Spleen (tissue), 11 donors: ENCODE measurements at regions not wholly inside any gene's neighbourhood (a gene's known extent, or its start where the extent isn't known, plus 50 kb on each side); places are given as distances from the start of the nearest gene placed in this dataset.
"Not testable (repeated sequence)": the region's sequence is repeated elsewhere in the genome, so short reads cannot be mapped to it uniquely, and the experiment has no call there.

Source experiments
- DNase-seq: peaks from one replicate; pipeline ENCODE4 v3.0.0-alpha.2; 2020
- H3K27ac ChIP-seq, 8 donors: fragments of 200-600 bp; sonication (generic) in 7 of 8; 1 replicate in 4 of 8; 2 replicates in 4 of 8; pipeline versions ENCODE4 v1.5.0 to v1.8.0; 2016 to 2021; ENCODE audit warnings: inconsistent platforms in 4 of 8, mild to moderate bottlenecking in 4 of 8, moderate library complexity in 1 of 8
- H3K27me3 ChIP-seq, 7 donors: fragments of 200-600 bp; sonication (generic) in 6 of 7; replicated peaks in 1 of 7; 1 replicate in 4 of 7; 2 replicates in 3 of 7; pipeline versions ENCODE4 v1.5.0 to v1.8.0; 2016 to 2021; ENCODE audit warnings: inconsistent platforms in 3 of 7, mild to moderate bottlenecking in 1 of 7
- H3K36me3 ChIP-seq, 6 donors: fragments of 200-600 bp; sonication (generic) in 5 of 6; 1 replicate in 4 of 6; 2 replicates in 2 of 6; pipeline versions ENCODE4 v1.5.0 to v1.8.0; 2016 to 2021; ENCODE audit warnings: inconsistent platforms in 2 of 6
- H3K4me1 ChIP-seq, 6 donors: fragments of 200-600 bp; sonication (generic) in 5 of 6; 1 replicate in 3 of 6; 2 replicates in 3 of 6; pipeline versions ENCODE4 v1.5.0 to v1.8.0; 2016 to 2021; ENCODE audit warnings: inconsistent platforms in 3 of 6
- H3K4me3 ChIP-seq, 8 donors: fragments of 200-600 bp; sonication (generic) in 7 of 8; 1 replicate in 4 of 8; 2 replicates in 4 of 8; pipeline versions ENCODE4 v1.5.0 to v1.8.0; 2016 to 2021; ENCODE audit warnings: inconsistent platforms in 4 of 8, mild to moderate bottlenecking in 4 of 8, moderate library complexity in 2 of 8
- H3K9me3 ChIP-seq, 8 donors: fragments of 200-600 bp; sonication (generic) in 7 of 8; 1 replicate in 4 of 8; 2 replicates in 4 of 8; pipeline versions ENCODE4 v1.5.0 to v1.8.0; 2016 to 2021; ENCODE audit warnings: inconsistent platforms in 4 of 8
- CTCF ChIP-seq, 11 experiments: fragments of 200-600 bp in 7 of 11; fragments of 450-650 bp in 4 of 11; sonication (generic) in 4 of 11; IDR thresholded peaks in 8 of 11; conservative IDR thresholded peaks in 3 of 11; 1 replicate in 7 of 11; 2 replicates in 4 of 11; pipeline versions ENCODE4 v1.4.0 to v1.8.0; 2016 to 2021; ENCODE audit warnings: antibody characterized with exemption in 11 of 11, inconsistent platforms in 4 of 11, mild to moderate bottlenecking in 1 of 11
- POLR2A ChIP-seq, 3 donors: fragments of 450-650 bp; IDR thresholded peaks; one replicate each; pipeline ENCODE4 v1.5.1; 2017; ENCODE audit warnings: antibody characterized with exemption in 3 of 3, mild to moderate bottlenecking in 1 of 3
- POLR2AphosphoS5 ChIP-seq, 3 donors: sonication (generic); formaldehyde crosslinking; IDR thresholded peaks; one replicate each; pipeline ENCODE4 v1.5.1; 2017; ENCODE audit warnings: antibody characterized with exemption in 3 of 3
- WGBS, 5 donors: extraction: QIAGEN DNeasy Blood & Tissue Kit in 3 of 5; methylation state at CpG; one replicate each; pipeline versions ENCODE4 v1.1.5 to v1.1.7; 2013 to 2018; 5-methylcytosine and 5-hydroxymethylcytosine counted together
- intact Hi-C: fragments of 100-400 bp; cut with DNase I; formaldehyde crosslinking; loops from one replicate; pipeline ENCODE4 v1.15.0; 2023; ENCODE audit warnings: low total_unique reads
- donor health status: healthy with polysubstance abuse.
- donor health status: DM: no; HTN: no; CAD: no; lungs with moderate emphysema.
- donor health status: DM: no; HTN: no; CAD: no.
- donor health status: Bipolar disorder and iron deficiency.
- donor health status: healthy.
- donor health status: DM: no; HTN: no; CAD: no.
- donor health status: DM: yes; HTN: yes; CAD: no.

GRCh38 chr6:166236596-166236995, 68.9 kb upstream of the TBXT start:
- peak overlapping the region in 5 of 8 donors; percentile 49 to 84 (median 63) for H3K27ac ChIP-seq

GRCh38 chr6:166235666-166236292, 68.1 kb upstream of the TBXT start:
- H3K4me3 ChIP-seq, result no peak overlapping the region
- peak overlapping the region in 3 of 8 donors; percentile 15 to 84 (median 30) for H3K27ac ChIP-seq
- intact Hi-C loops, result no loop called here
- H3K36me3 ChIP-seq, result no peaks in the 10 kb centered on the region
- H3K4me1 ChIP-seq, result peaks cover 0 to 23% (median 0%) of the 10 kb centered on the region in 6 donors
- H3K27me3 ChIP-seq, result peaks cover 0 to 40% (median 8%) of the 10 kb centered on the region in 7 donors
- no peak for DNase-seq
- WGBS, 5 donors, result 80 to 91% (median 88%) methylated on average over 17 of the region's 17 CpGs
- TF ChIP-seq CTCF (IDR thresholded peaks at IDR 0.05 in 8 of 11, conservative IDR thresholded peaks at IDR 0.05 in 3 of 11) (no peak), POLR2AphosphoS5 (IDR thresholded peaks at IDR 0.05) (no peak), POLR2A (IDR thresholded peaks at IDR 0.05) (no peak)
- H3K9me3 ChIP-seq, result no peaks in the 10 kb centered on the region

More at GRCh38 chr6:166236596-166236995, 68.9 kb upstream of the TBXT start:
- H3K4me3 ChIP-seq, result peak overlapping the region in 1 of 8 donors; percentile 50
- no peaks in the 10 kb centered on the region for H3K9me3 ChIP-seq
- H3K4me1 ChIP-seq, result peaks cover 0 to 23% (median 0%) of the 10 kb centered on the region in 6 donors
- intact Hi-C loops, result no loop called here
- 54 to 70% (median 61%) methylated on average over 13 of the region's 13 CpGs for WGBS, 5 donors
- TF ChIP-seq POLR2A (IDR thresholded peaks at IDR 0.05) (no peak), POLR2AphosphoS5 (IDR thresholded peaks at IDR 0.05) (peak in 1 of 3 donors; percentile 43)
- no peaks in the 10 kb centered on the region for H3K36me3 ChIP-seq
- DNase-seq, result peak; percentile 84
- peaks cover 0 to 40% (median 8%) of the 10 kb centered on the region in 7 donors for H3K27me3 ChIP-seq

- DNase-seq, result not testable (repeated sequence)
- WGBS, 5 donors, result 88 to 98% (median 95%) methylated on average over 2 of the region's 2 CpGs
Observed at GRCh38 chr6:166231181-166231580, 63.5 kb upstream of the TBXT start.

GRCh38 chr6:166228839-166229528, 61.3 kb upstream of the TBXT start:
- H3K9me3 ChIP-seq, result no peaks in the 10 kb centered on the region
- WGBS, 5 donors, result 27 to 42% (median 35%) methylated on average over 11 to 16 of the region's 16 CpGs
- H3K27me3 ChIP-seq, result peaks cover 0 to 49% (median 4%) of the 10 kb centered on the region in 7 donors
- H3K27ac ChIP-seq, result no peak overlapping the region
- peaks cover 0 to 9% (median 0%) of the 10 kb centered on the region in 6 donors for H3K4me1 ChIP-seq
- no peak for DNase-seq
- TF ChIP-seq POLR2A (IDR thresholded peaks at IDR 0.05) (no peak), POLR2AphosphoS5 (IDR thresholded peaks at IDR 0.05) (no peak), CTCF (IDR thresholded peaks at IDR 0.05 in 8 of 11, conservative IDR thresholded peaks at IDR 0.05 in 3 of 11) (no peak)
- no peaks in the 10 kb centered on the region for H3K36me3 ChIP-seq
- intact Hi-C loops, result no loop called here
- H3K4me3 ChIP-seq, result no peak overlapping the region

More at GRCh38 chr6:166231181-166231580, 63.5 kb upstream of the TBXT start:
- intact Hi-C loops, H3K36me3 ChIP-seq, H3K9me3 ChIP-seq, H3K27ac ChIP-seq, H3K4me3 ChIP-seq: not testable (repeated sequence)
- H3K27me3 ChIP-seq, result peaks cover 0 to 58% (median 8%) of the 10 kb centered on the region in 7 donors
- peaks cover 0 to 22% (median 0%) of the 10 kb centered on the region in 6 donors for H3K4me1 ChIP-seq

- DNase-seq, result no peak
- H3K27ac ChIP-seq, result no peak overlapping the region
- no peaks in the 10 kb centered on the region for H3K9me3 ChIP-seq
- H3K4me1 ChIP-seq, result peaks cover 0 to 9% (median 0%) of the 10 kb centered on the region in 6 donors
- intact Hi-C loops, result no loop called here
- TF ChIP-seq POLR2A (IDR thresholded peaks at IDR 0.05) (no peak), POLR2AphosphoS5 (IDR thresholded peaks at IDR 0.05) (no peak), CTCF (IDR thresholded peaks at IDR 0.05 in 8 of 11, conservative IDR thresholded peaks at IDR 0.05 in 3 of 11) (no peak)
- WGBS, 5 donors, result 77 to 84% (median 83%) methylated on average over 3 of the region's 3 CpGs
- H3K27me3 ChIP-seq, result peaks cover 0 to 51% (median 9%) of the 10 kb centered on the region in 7 donors
- H3K36me3 ChIP-seq, result no peaks in the 10 kb centered on the region
- H3K4me3 ChIP-seq, result no peak overlapping the region
Observed at GRCh38 chr6:166228425-166228824, 60.8 kb upstream of the TBXT start.
